GM23248 (cell line): ENCODE measurements at regions not wholly inside any gene's neighbourhood (a gene's known extent, or its start where the extent isn't known, plus 50 kb on each side); places are given as distances from the start of the nearest gene placed in this dataset.

Experiments used
- EZH2 ChIP-seq: fragments of 200-600 bp; sonication (generic); IDR thresholded peaks from 2 replicates; pipeline ENCODE4 v1.6.1; 2018; ENCODE audit warnings: antibody characterized with exemption, mild to moderate bottlenecking; ENCODE audit not compliant: insufficient read depth, poor library complexity, severe bottlenecking
- EZH2phosphoT487 ChIP-seq: fragments of 200-600 bp; sonication (generic); IDR thresholded peaks from 2 replicates; pipeline ENCODE4 v1.6.1; 2018; ENCODE audit warnings: antibody characterized with exemption, moderate library complexity, mild to moderate bottlenecking, low read depth; ENCODE audit not compliant: insufficient read depth

- TF ChIP-seq EZH2phosphoT487 = no peak
- no peak for TF ChIP-seq EZH2
These were observed 239.9 kb upstream of the LRTM1 start for GRCh38 chr3:55167586-55168317.
